Neural progenitor cell (in vitro differentiated cells): ENCODE measurements at regions not wholly inside any gene's neighbourhood (a gene's known extent, or its start where the extent isn't known, plus 50 kb on each side); places are given as distances from the start of the nearest gene placed in this dataset.

Experiments
- DNase-seq: peaks from one replicate; pipeline ENCODE4 v3.0.0-alpha.2; 2016; ENCODE audit warnings: low spot score
- H2AFZ ChIP-seq: fragments of 200-600 bp; sonication (generic); replicated peaks from 2 replicates; pipeline ENCODE4 v1.6.1; 2016; ENCODE audit warnings: antibody characterized with exemption
- H3F3A ChIP-seq: fragments of 200-600 bp; sonication (generic); 2 replicates; pipeline ENCODE4 v1.6.1; 2016; ENCODE audit warnings: antibody characterized with exemption, low read depth
- H3K27ac ChIP-seq: fragments of 200-600 bp; sonication (generic); 2 replicates; pipeline ENCODE4 v1.5.1; 2016; ENCODE audit warnings: mild to moderate bottlenecking
- H3K27me3 ChIP-seq: fragments of 200-600 bp; sonication (generic); 2 replicates; pipeline ENCODE4 v1.6.1; 2016; ENCODE audit warnings: mild to moderate bottlenecking, moderate library complexity
- H3K36me3 ChIP-seq: fragments of 200-600 bp; sonication (generic); 2 replicates; pipeline ENCODE4 v1.5.1; 2016
- H3K4me1 ChIP-seq: fragments of 200-600 bp; sonication (generic); 2 replicates; pipeline ENCODE4 v1.6.1; 2016; ENCODE audit warnings: mixed run types
- H3K4me2 ChIP-seq: fragments of 200-600 bp; sonication (generic); 2 replicates; pipeline ENCODE4 v1.6.1; 2016
- H3K4me3 ChIP-seq: fragments of 200-600 bp; sonication (generic); 2 replicates; pipeline ENCODE4 v1.5.1; 2016
- H3K79me2 ChIP-seq: fragments of 200-600 bp; sonication (generic); 2 replicates; pipeline ENCODE4 v1.6.1; 2016; ENCODE audit warnings: low read depth
- H3K9ac ChIP-seq: fragments of 200-600 bp; sonication (generic); 2 replicates; pipeline ENCODE4 v1.6.1; 2016
- H3K9me3 ChIP-seq: fragments of 200-600 bp; sonication (generic); 2 replicates; pipeline ENCODE4 v1.5.1; 2016; ENCODE audit warnings: low read depth
- H4K20me1 ChIP-seq: fragments of 200-600 bp; sonication (generic); 2 replicates; pipeline ENCODE4 v1.6.1; 2016; ENCODE audit warnings: low read depth
- H3K27ac Mint-ChIP-seq: 3 replicates; pipeline ENCODE4 v1.8.0; 2021; ENCODE audit warnings: mixed read lengths
- H3K27me3 Mint-ChIP-seq: 2 replicates; pipeline ENCODE4 v1.8.0; 2022; ENCODE audit warnings: low read depth, mild to moderate bottlenecking, inconsistent platforms, moderate library complexity, mixed read lengths; ENCODE audit not compliant: insufficient read depth
- H3K36me3 Mint-ChIP-seq: 3 replicates; pipeline ENCODE4 v1.8.0; 2021; ENCODE audit warnings: mixed read lengths
- H3K4me1 Mint-ChIP-seq: 3 replicates; pipeline ENCODE4 v1.8.0; 2021; ENCODE audit warnings: mixed read lengths
- H3K4me3 Mint-ChIP-seq: 3 replicates; pipeline ENCODE4 v1.8.0; 2021; ENCODE audit warnings: mild to moderate bottlenecking, moderate library complexity, mixed read lengths
- H3K9me3 Mint-ChIP-seq: 3 replicates; pipeline ENCODE4 v1.8.0; 2020; ENCODE audit warnings: mixed read lengths
- CTCF ChIP-seq: fragments of 200-600 bp; sonication (generic); IDR thresholded peaks from 2 replicates; pipeline ENCODE4 v1.5.1; 2017; ENCODE audit warnings: antibody characterized with exemption, mild to moderate bottlenecking
- EZH2 ChIP-seq: fragments of 200-600 bp; sonication (generic); IDR thresholded peaks from 2 replicates; pipeline ENCODE4 v1.6.1; 2017; ENCODE audit warnings: antibody characterized with exemption, mild to moderate bottlenecking, moderate library complexity
- EZH2phosphoT487 ChIP-seq: fragments of 200-600 bp; sonication (generic); IDR thresholded peaks from 2 replicates; pipeline ENCODE4 v1.6.1; 2017; ENCODE audit warnings: antibody characterized with exemption

- H3K27me3 Mint-ChIP-seq, result no peaks in the 10 kb centered on the region
- H3F3A ChIP-seq, result no peaks in the 10 kb centered on the region
- no peak for DNase-seq
- H3K4me1 Mint-ChIP-seq, result no peaks in the 10 kb centered on the region
- no peaks in the 10 kb centered on the region for H4K20me1 ChIP-seq
- H3K4me2 ChIP-seq, result no peak overlapping the region
- no peaks in the 10 kb centered on the region for H3K27me3 ChIP-seq
- no peaks in the 10 kb centered on the region for H3K9me3 ChIP-seq
- H3K27ac Mint-ChIP-seq, result no peak overlapping the region
- H3K4me3 Mint-ChIP-seq, result no peak overlapping the region
- H3K4me1 ChIP-seq, result no peaks in the 10 kb centered on the region
- TF ChIP-seq EZH2phosphoT487 (no peak), CTCF (no peak), EZH2 (no peak)
- H3K27ac ChIP-seq, result no peak overlapping the region
- no peaks in the 10 kb centered on the region for H3K36me3 Mint-ChIP-seq
- H3K36me3 ChIP-seq, result no peaks in the 10 kb centered on the region
- no peak overlapping the region for H3K9ac ChIP-seq
- peaks cover 2% of the 10 kb centered on the region for H3K9me3 Mint-ChIP-seq
- no peak overlapping the region for H2AFZ ChIP-seq
- no peaks in the 10 kb centered on the region for H3K79me2 ChIP-seq
- no peak overlapping the region for H3K4me3 ChIP-seq
Observed at GRCh38 chr15:62231856-62232255, 66.8 kb upstream of the C2CD4B start.

GRCh38 chr15:62240121-62241096 lies 75.3 kb upstream of the C2CD4B start:
- Histone ChIP-seq H3K27me3 (no peaks in the 10 kb centered on the region), H2AFZ (no peak overlapping the region), H3K9me3 (peaks cover 5% of the 10 kb centered on the region), H3K4me2 (no peak overlapping the region), H3K4me1 (no peaks in the 10 kb centered on the region), H3K4me3 (no peak overlapping the region), H3K36me3 (peaks cover 3% of the 10 kb centered on the region), H3F3A (no peaks in the 10 kb centered on the region), H3K9ac (no peak overlapping the region), H3K27ac (no peak overlapping the region), H4K20me1 (no peaks in the 10 kb centered on the region), H3K79me2 (no peaks in the 10 kb centered on the region)
- no peak for DNase-seq
- no peak overlapping the region for H3K27ac Mint-ChIP-seq
- H3K27me3 Mint-ChIP-seq, result peaks cover 2% of the 10 kb centered on the region
- no peaks in the 10 kb centered on the region for H3K4me1 Mint-ChIP-seq
- TF ChIP-seq CTCF (no peak), EZH2 (no peak), EZH2phosphoT487 (no peak)
- H3K4me3 Mint-ChIP-seq, result no peak overlapping the region
- no peaks in the 10 kb centered on the region for H3K36me3 Mint-ChIP-seq
- no peaks in the 10 kb centered on the region for H3K9me3 Mint-ChIP-seq

- Histone ChIP-seq H3K9me3 (peaks cover 5% of the 10 kb centered on the region), H3K36me3 (peaks cover 3% of the 10 kb centered on the region), H3F3A (no peaks in the 10 kb centered on the region), H3K27ac (no peak overlapping the region), H3K4me1 (no peaks in the 10 kb centered on the region), H3K27me3 (no peaks in the 10 kb centered on the region), H3K9ac (no peak overlapping the region), H3K4me3 (no peak overlapping the region), H4K20me1 (no peaks in the 10 kb centered on the region), H3K4me2 (no peak overlapping the region), H3K79me2 (no peaks in the 10 kb centered on the region), H2AFZ (no peak overlapping the region)
- peaks cover 5% of the 10 kb centered on the region for H3K27me3 Mint-ChIP-seq
- peak; percentile 60 for DNase-seq
- H3K36me3 Mint-ChIP-seq, result no peaks in the 10 kb centered on the region
- H3K27ac Mint-ChIP-seq, result no peak overlapping the region
- H3K4me3 Mint-ChIP-seq, result no peak overlapping the region
- no peaks in the 10 kb centered on the region for H3K4me1 Mint-ChIP-seq
- H3K9me3 Mint-ChIP-seq, result no peaks in the 10 kb centered on the region
- TF ChIP-seq CTCF, result peak; percentile 65
- no peak for TF ChIP-seq EZH2
- TF ChIP-seq EZH2phosphoT487, result no peak
Observed at GRCh38 chr15:62241135-62241770, 76.2 kb upstream of the C2CD4B start.
